HepG2 (cell line): ENCODE measurements at regions not wholly inside any gene's neighbourhood (a gene's known extent, or its start where the extent isn't known, plus 50 kb on each side); places are given as distances from the start of the nearest gene placed in this dataset.

Source experiments
- ATAC-seq: fragments of 200-7000 bp; cut with Tn5 transposase; 3 replicates; pipeline ENCODE4 v1.9.1; 2020; ENCODE audit warnings: mild to moderate bottlenecking, moderate library complexity
- BruUV-seq: library from RNA; stranded (reverse); fragments of 400-500 nt; replicated peaks from 2 replicates; lab custom pipeline; 2021; lab: Mats Ljungman, UMichigan
- CTCF ChIA-PET: fragments of 300-600 bp; formaldehyde crosslinking; extraction: SDS; loops from one replicate; lab custom pipeline; 2021; ENCODE audit warnings: low total read pairs, inconsistent platforms, low intra/inter-chr PET ratio; lab: Yijun Ruan, JAX
- POLR2A ChIA-PET: fragments of 350-600 bp; sonication (Branson Sonifier 250); formaldehyde crosslinking; loops from one replicate; lab custom pipeline; 2020; ENCODE audit warnings: antibody characterized with exemption, inconsistent platforms; lab: Yijun Ruan, JAX
- DNase-seq: peaks from one replicate; pipeline ENCODE4 v3.0.0-alpha.2; 2015; ENCODE audit warnings: low spot score
- FAIRE-seq: peaks from 3 replicates; lab custom pipeline; 2011; peaks lifted over from hg19 to GRCh38; lab: Jason Lieb, UNC
- H2AFZ ChIP-seq: one replicate; pipeline ENCODE4 v1.6.1; 2011; ENCODE audit warnings: low read length, inconsistent platforms
- H3K27ac ChIP-seq: fragments of 300-600 bp; 3 replicates; pipeline ENCODE4 v1.8.0; 2011; ENCODE audit warnings: mixed run types, mild to moderate bottlenecking, mixed read lengths, low read length, inconsistent platforms; ENCODE audit not compliant: insufficient read depth; ENCODE audit errors: extremely low read length
- H3K27me3 ChIP-seq, 2 experiments: fragments of 200-600 bp in 1 of 2; 2 replicates in 1 of 2; 3 replicates in 1 of 2; pipeline versions ENCODE4 v1.6.0 to v1.8.0; 2011; ENCODE audit warnings: low read length in 2 of 2, mild to moderate bottlenecking in 2 of 2, moderate library complexity in 2 of 2, inconsistent platforms in 1 of 2; ENCODE audit not compliant: insufficient read depth in 2 of 2, control insufficient read depth in 1 of 2
- H3K36me3 ChIP-seq, 2 experiments: fragments of 200-600 bp in 1 of 2; replicated peaks in 1 of 2; 2 replicates in 1 of 2; 3 replicates in 1 of 2; pipeline versions ENCODE4 v1.5.1 to v1.8.0; 2011; ENCODE audit warnings: low read length in 2 of 2, inconsistent platforms in 1 of 2; ENCODE audit not compliant: insufficient read depth in 2 of 2, control insufficient read depth in 1 of 2
- H3K4me1 ChIP-seq: 2 replicates; pipeline ENCODE4 v1.5.1; 2012; ENCODE audit warnings: low read length, inconsistent platforms; ENCODE audit not compliant: insufficient read depth
- H3K4me2 ChIP-seq: 2 replicates; pipeline ENCODE4 v1.6.0; 2011; ENCODE audit warnings: low read depth, low read length, inconsistent platforms
- H3K4me3 ChIP-seq, 3 experiments: fragments of 200-600 bp in 1 of 3; sonication (generic), shearing (Covaris generic) in 1 of 3; replicated peaks in 1 of 3; 2 replicates each; pipeline ENCODE4 v1.5.1; 2011 to 2016; ENCODE audit warnings: low read length in 3 of 3, inconsistent platforms in 2 of 3, low read depth in 2 of 3, mild to moderate bottlenecking in 2 of 3, control low read depth in 1 of 3, mixed read lengths in 1 of 3; ENCODE audit not compliant: insufficient read depth in 1 of 3
- H3K79me2 ChIP-seq: one replicate; pipeline ENCODE4 v1.6.1; 2011; ENCODE audit warnings: low read length, inconsistent platforms; ENCODE audit not compliant: insufficient read depth
- H3K9ac ChIP-seq: 2 replicates; pipeline ENCODE4 v1.6.0; 2011; ENCODE audit warnings: mild to moderate bottlenecking, low read depth, low read length, inconsistent platforms; ENCODE audit not compliant: insufficient read depth
- H3K9me3 ChIP-seq: 2 replicates; pipeline ENCODE4 v1.5.1; 2012; ENCODE audit warnings: mild to moderate bottlenecking, low read length
- H4K20me1 ChIP-seq: 2 replicates; pipeline ENCODE4 v1.6.0; 2011; ENCODE audit warnings: inconsistent platforms, mild to moderate bottlenecking, low read length, moderate library complexity; ENCODE audit not compliant: insufficient read depth
- CERS6 ChIP-seq: sonication (generic); formaldehyde crosslinking; IDR thresholded peaks from 2 replicates; pipeline ENCODE4 v1.5.0; 2020; ENCODE audit warnings: missing genetic modification reagents
- MNT ChIP-seq: fragments of 450-650 bp; IDR thresholded peaks from 2 replicates; pipeline ENCODE4 v1.6.1; 2016
- WGBS: methylation state at CpG from one replicate; pipeline ENCODE4 v1.1.6; 2017; ENCODE audit warnings: low lambda C conversion rate; 5-methylcytosine and 5-hydroxymethylcytosine counted together
- in situ Hi-C: cut with HindIII; loops from 2 replicates; pipeline ENCODE4 v1.10.0; 2017; ENCODE audit warnings: low pct_unique_long_range_greater_than_20kb; ENCODE audit not compliant: extremely low pct_ligation_motif_present
- intact Hi-C: fragments of 100-400 bp; cut with micrococcal nuclease; formaldehyde crosslinking; loops from one replicate; pipeline ENCODE4 v1.10.0; 2022; ENCODE audit not compliant: unreplicated experiment

GRCh38 chr2:145258903-145259579, 739.1 kb upstream of the ZEB2 start:
- no peak for FAIRE-seq
- BruUV-seq, result no TSS peak
- CTCF ChIA-PET, result no interaction called here

More at GRCh38 chr2:145258903-145259579, 739.1 kb upstream of the ZEB2 start:
- WGBS, result 48% methylated on average over 5 of the region's 5 CpGs
- POLR2A ChIA-PET, result no interaction called here
- ATAC-seq (no peak), DNase-seq (no peak)
- intact Hi-C loops, result no loop called here
- Histone ChIP-seq H3K27ac (no peak overlapping the region), H3K27me3 (no peaks in the 10 kb centered on the region), H3K79me2 (no peaks in the 10 kb centered on the region), H3K36me3 (no peaks in the 10 kb centered on the region), H3K9ac (no peak overlapping the region), H3K4me2 (no peak overlapping the region), H3K4me3 (no peak overlapping the region), H4K20me1 (no peaks in the 10 kb centered on the region), H2AFZ (no peak overlapping the region), H3K4me1 (no peaks in the 10 kb centered on the region), H3K9me3 (no peaks in the 10 kb centered on the region)
- peak; percentile 94 for TF ChIP-seq MNT
- TF ChIP-seq CERS6 (CRISPR knock-in tag), result no peak
- in situ Hi-C loops, result no loop called here
